IMR-90 (cell line): ENCODE measurements at regions not wholly inside any gene's neighbourhood (a gene's known extent, or its start where the extent isn't known, plus 50 kb on each side); places are given as distances from the start of the nearest gene placed in this dataset.

Experiments used
- ATAC-seq: fragments of 200-7000 bp; cut with Tn5 transposase; 2 replicates; pipeline ENCODE4 v1.9.1; 2020; ENCODE audit warnings: low read depth, mild to moderate bottlenecking, moderate library complexity
- BruUV-seq: library from RNA; stranded (reverse); fragments of 400-500 nt; replicated peaks from 2 replicates; lab custom pipeline; 2021; lab: Mats Ljungman, UMichigan
- CTCF ChIA-PET: fragments of 300-600 bp; formaldehyde crosslinking; extraction: SDS; loops from one replicate; lab custom pipeline; 2021; ENCODE audit warnings: antibody characterized with exemption; lab: Yijun Ruan, JAX
- POLR2A ChIA-PET: fragments of 300-600 bp; sonication (Branson Sonifier 250); formaldehyde crosslinking; loops from one replicate; lab custom pipeline; 2022; ENCODE audit warnings: antibody characterized with exemption; ENCODE audit not compliant: unreplicated experiment; lab: Charles Lee
- DNase-seq: peaks from one replicate; pipeline ENCODE4 v3.0.0; 2013
- H2AFZ ChIP-seq: replicated peaks from 2 replicates; pipeline ENCODE3; 2013; ENCODE audit warnings: low read length, mild to moderate bottlenecking; ENCODE audit not compliant: poor library complexity
- H2AK5ac ChIP-seq: 2 replicates; pipeline ENCODE4 v1.6.1; 2013; ENCODE audit warnings: low read depth, low read length, inconsistent platforms
- H2AK9ac ChIP-seq: replicated peaks from 2 replicates; pipeline ENCODE3; 2013; ENCODE audit warnings: mild to moderate bottlenecking, low read depth, low read length, moderate library complexity; ENCODE audit not compliant: poor library complexity
- H2BK120ac ChIP-seq: 2 replicates; pipeline ENCODE4 v1.6.1; 2013; ENCODE audit warnings: low read depth, low read length, inconsistent platforms
- H2BK15ac ChIP-seq: 3 replicates; pipeline ENCODE4 v1.6.1; 2013; ENCODE audit warnings: low read depth, low read length, inconsistent platforms
- H2BK20ac ChIP-seq: 2 replicates; pipeline ENCODE4 v1.6.1; 2013; ENCODE audit warnings: low read depth, mild to moderate bottlenecking, inconsistent platforms, low read length, moderate library complexity
- H2BK5ac ChIP-seq: 2 replicates; pipeline ENCODE4 v1.6.1; 2013; ENCODE audit warnings: mild to moderate bottlenecking, low read depth, low read length, inconsistent platforms; ENCODE audit not compliant: poor library complexity, severe bottlenecking
- H3K14ac ChIP-seq: replicated peaks from 2 replicates; pipeline ENCODE4 v1.6.1; 2013; ENCODE audit warnings: low read depth, low read length, inconsistent platforms
- H3K18ac ChIP-seq: 2 replicates; pipeline ENCODE4 v1.6.1; 2013; ENCODE audit warnings: low read depth, low read length, control low read depth
- H3K23ac ChIP-seq: 2 replicates; pipeline ENCODE4 v1.6.1; 2013; ENCODE audit warnings: low read depth, low read length, inconsistent platforms
- H3K27ac ChIP-seq: 2 replicates; pipeline ENCODE4 v1.5.1; 2013; ENCODE audit warnings: mild to moderate bottlenecking, control low read depth, low read length; ENCODE audit not compliant: insufficient read depth
- H3K27me3 ChIP-seq: 2 replicates; pipeline ENCODE4 v1.6.1; 2013; ENCODE audit warnings: low read length; ENCODE audit not compliant: control insufficient read depth, insufficient read depth
- H3K36me3 ChIP-seq: 2 replicates; pipeline ENCODE4 v1.6.1; 2013; ENCODE audit warnings: low read length, mixed read lengths; ENCODE audit not compliant: control insufficient read depth, insufficient read depth
- H3K4ac ChIP-seq: 2 replicates; pipeline ENCODE4 v1.6.1; 2013; ENCODE audit warnings: low read depth, low read length, inconsistent platforms
- H3K4me1 ChIP-seq: 2 replicates; pipeline ENCODE4 v1.6.1; 2013; ENCODE audit warnings: low read length, mixed read lengths; ENCODE audit not compliant: control insufficient read depth, insufficient read depth
- H3K4me2 ChIP-seq: 2 replicates; pipeline ENCODE4 v1.6.1; 2013; ENCODE audit warnings: low read depth, mild to moderate bottlenecking, control low read depth, low read length, moderate library complexity
- H3K4me3 ChIP-seq: 2 replicates; pipeline ENCODE4 v1.5.1; 2013; ENCODE audit warnings: low read depth, mild to moderate bottlenecking, control low read depth, low read length, moderate library complexity; ENCODE audit not compliant: insufficient read depth
- H3K56ac ChIP-seq: 2 replicates; pipeline ENCODE4 v1.6.1; 2013; ENCODE audit warnings: low read length, inconsistent platforms; ENCODE audit not compliant: insufficient read depth; ENCODE audit errors: extremely low read depth
- H3K79me1 ChIP-seq, 2 experiments: 2 replicates each; pipeline ENCODE4 v1.6.1; 2013; ENCODE audit warnings: low read length in 2 of 2, inconsistent platforms in 1 of 2, low read depth in 1 of 2
- H3K9ac ChIP-seq: 2 replicates; pipeline ENCODE4 v1.6.1; 2013; ENCODE audit warnings: low read depth, low read length, control low read depth
- H3K9me1 ChIP-seq: 2 replicates; pipeline ENCODE4 v1.6.1; 2013; ENCODE audit warnings: low read length, inconsistent platforms; ENCODE audit not compliant: insufficient read depth
- H3K9me3 ChIP-seq: 2 replicates; pipeline ENCODE4 v1.6.1; 2013; ENCODE audit warnings: low read length; ENCODE audit not compliant: control insufficient read depth, insufficient read depth
- H4K20me1 ChIP-seq: 2 replicates; pipeline ENCODE4 v1.6.1; 2013; ENCODE audit warnings: low read length, inconsistent platforms; ENCODE audit not compliant: insufficient read depth
- H4K5ac ChIP-seq: 2 replicates; pipeline ENCODE4 v1.6.1; 2013; ENCODE audit warnings: mild to moderate bottlenecking, low read depth, low read length, control low read depth
- H4K8ac ChIP-seq, 2 experiments: 2 replicates each; pipeline ENCODE4 v1.6.1; 2013; ENCODE audit warnings: low read depth in 2 of 2, low read length in 2 of 2, control low read depth in 1 of 2, inconsistent platforms in 1 of 2
- H4K91ac ChIP-seq: 2 replicates; pipeline ENCODE4 v1.6.1; 2013; ENCODE audit warnings: low read depth, low read length, inconsistent platforms; ENCODE audit not compliant: insufficient read depth
- BHLHE40 ChIP-seq: fragments of 150-350 bp; IDR thresholded peaks from 2 replicates; pipeline ENCODE4 v1.6.1; 2016; ENCODE audit warnings: mild to moderate bottlenecking, low read depth, low read length
- CEBPB ChIP-seq: IDR thresholded peaks from 2 replicates; pipeline ENCODE4 v1.6.1; 2012; ENCODE audit warnings: low read depth, low read length, improper control_type of control experiment
- CHD1 ChIP-seq: IDR thresholded peaks from 2 replicates; pipeline ENCODE4 v1.6.1; 2012; ENCODE audit warnings: low read depth, low read length, improper control_type of control experiment
- CTCF ChIP-seq: conservative IDR thresholded peaks from 2 replicates; pipeline ENCODE4 v1.5.1; 2012; ENCODE audit warnings: mild to moderate bottlenecking, low read depth, low read length, improper control_type of control experiment
- ELK1 ChIP-seq: fragments of 150-350 bp; IDR thresholded peaks from 2 replicates; pipeline ENCODE4 v1.6.1; 2016; ENCODE audit warnings: low read depth, mild to moderate bottlenecking, low read length, moderate library complexity, borderline replicate concordance
- MAFK ChIP-seq: IDR thresholded peaks from 2 replicates; pipeline ENCODE4 v1.6.1; 2012; ENCODE audit warnings: low read depth, low read length, improper control_type of control experiment
- NFE2L2 ChIP-seq: fragments of 150-350 bp; IDR thresholded peaks from 2 replicates; pipeline ENCODE4 v1.6.1; 2016; ENCODE audit warnings: low read depth, mild to moderate bottlenecking, low read length
- POLR2A ChIP-seq: IDR thresholded peaks from 2 replicates; pipeline ENCODE4 v1.6.1; 2012; ENCODE audit warnings: mild to moderate bottlenecking, low read depth, low read length
- RAD21 ChIP-seq: IDR thresholded peaks from 2 replicates; pipeline ENCODE4 v1.6.1; 2012; ENCODE audit warnings: low read length, improper control_type of control experiment
- RCOR1 ChIP-seq: IDR thresholded peaks from 2 replicates; pipeline ENCODE4 v1.6.1; 2012; ENCODE audit warnings: mild to moderate bottlenecking, low read length, improper control_type of control experiment; ENCODE audit not compliant: insufficient replicate concordance
- USF2 ChIP-seq: fragments of 150-350 bp; IDR thresholded peaks from 2 replicates; pipeline ENCODE4 v1.6.1; 2017; ENCODE audit warnings: mild to moderate bottlenecking, antibody characterized with exemption, low read length, low read depth
- WGBS, 2 experiments: methylation state at CpG; one replicate each; pipeline versions ENCODE4 v1.1.5 to v1.1.7; 2013; ENCODE audit warnings: missing lambda C conversion rate in 2 of 2; ENCODE audit not compliant: insufficient read length in 1 of 2; ENCODE audit errors: extremely low coverage in 2 of 2; 5-methylcytosine and 5-hydroxymethylcytosine counted together
- dilution Hi-C: fragments of 300-500 bp; cut with HindIII; formaldehyde crosslinking; loops from one replicate; pipeline ENCODE4 v1.14.3; 2018; ENCODE audit warnings: low sequenced_read_pairs; ENCODE audit not compliant: unreplicated experiment
- in situ Hi-C: fragments of 300-500 bp; cut with MboI; formaldehyde crosslinking; loops from 3 replicates; pipeline ENCODE4 v1.14.3; 2019; ENCODE audit warnings: low sequenced_read_pairs, inconsistent platforms, mixed read lengths
- intact Hi-C: fragments of 100-400 bp; cut with micrococcal nuclease; formaldehyde crosslinking; loops from 2 replicates; pipeline ENCODE4 v1.10.0; 2022

- no peak overlapping the region for H3K4me3 ChIP-seq
- intact Hi-C loops (no loop called here), in situ Hi-C loops (no loop called here), dilution Hi-C loops (no loop called here)
- no CpG with 5 or more reads among the region's 2 CpGs for WGBS, 2 experiments
- no TSS peak for BruUV-seq
- H4K5ac ChIP-seq = no peak overlapping the region
- peaks cover 3% of the 10 kb centered on the region; the same call in 1 of the 2 replicates for H3K4me1 ChIP-seq
- 0 out of 2 replicates have a peak overlapping the region, but pooled peaks have one; percentile 37 for H3K18ac ChIP-seq
- no peaks in the 10 kb centered on the region for H3K9me1 ChIP-seq
- no peak overlapping the region for H3K27ac ChIP-seq
- no peak overlapping the region for H2BK15ac ChIP-seq
- no peaks in the 10 kb centered on the region for H3K36me3 ChIP-seq
- H2BK120ac ChIP-seq = peak overlapping the region; percentile 28; the same call in 1 of the 2 replicates
- H2BK5ac ChIP-seq = no peak overlapping the region
- H3K4ac ChIP-seq = 0 out of 2 replicates have a peak overlapping the region, but pooled peaks have one; percentile 30
- CTCF ChIA-PET = no interaction called here
- H3K27me3 ChIP-seq = no peaks in the 10 kb centered on the region
- no peaks in the 10 kb centered on the region for H3K79me1 ChIP-seq
- H2AFZ ChIP-seq = peak overlapping the region; percentile 65
- H3K9me3 ChIP-seq = no peaks in the 10 kb centered on the region
- ATAC-seq (no peak), DNase-seq (peak; percentile 34)
- H3K4me2 ChIP-seq = no peak overlapping the region
- no peak overlapping the region for H3K56ac ChIP-seq
- H4K8ac ChIP-seq = no peak overlapping the region
- H2AK5ac ChIP-seq = no peak overlapping the region
- peak overlapping the region; percentile 73 for H3K14ac ChIP-seq
- POLR2A ChIA-PET = no interaction called here
- no peak overlapping the region for H3K9ac ChIP-seq
- no peak for TF ChIP-seq CTCF
- TF ChIP-seq USF2 = no peak
- TF ChIP-seq POLR2A = no peak
- no peak for TF ChIP-seq RCOR1
- no peak for TF ChIP-seq MAFK
- TF ChIP-seq CEBPB = no peak
- TF ChIP-seq CHD1 = no peak
- TF ChIP-seq ELK1 = no peak
- TF ChIP-seq NFE2L2 = no peak
- TF ChIP-seq BHLHE40 = no peak
- TF ChIP-seq RAD21 = no peak
- H2BK20ac ChIP-seq = no peak overlapping the region
- peak overlapping the region; percentile 40 for H3K23ac ChIP-seq
- H2AK9ac ChIP-seq = no peak overlapping the region
- no peaks in the 10 kb centered on the region for H4K20me1 ChIP-seq
- H4K91ac ChIP-seq = peak overlapping the region; percentile 20; the same call in 1 of the 2 replicates
Measured at GRCh38 chr12:25323581-25323982, 72.9 kb upstream of the KRAS start.
